GM12878 (cell line): ENCODE measurements at regions not wholly inside any gene's neighbourhood (a gene's known extent, or its start where the extent isn't known, plus 50 kb on each side); places are given as distances from the start of the nearest gene placed in this dataset.

Experiments used
- ATAC-seq: fragments of 200-7000 bp; cut with Tn5 transposase; 3 replicates; pipeline ENCODE4 v1.9.1; 2020; ENCODE audit warnings: mild to moderate bottlenecking, moderate library complexity
- BruUV-seq: library from RNA; stranded (reverse); fragments of 400-500 nt; replicated peaks from 2 replicates; lab custom pipeline; 2021; lab: Mats Ljungman, UMichigan
- CTCF ChIA-PET: fragments of 300-600 bp; sonication (Branson Sonifier 250); formaldehyde crosslinking; extraction: SDS; loops from one replicate; lab custom pipeline; 2021; ENCODE audit warnings: inconsistent platforms; lab: Yijun Ruan, JAX
- POLR2A ChIA-PET: fragments of 350-600 bp; formaldehyde crosslinking; extraction: SDS; loops from one replicate; lab custom pipeline; 2021; ENCODE audit warnings: inconsistent platforms; lab: Charles Lee
- RAD21 ChIA-PET: fragments of 300-600 bp; sonication (Branson Sonifier 250); formaldehyde crosslinking; loops from one replicate; lab custom pipeline; 2023; ENCODE audit warnings: antibody characterized with exemption; ENCODE audit not compliant: unreplicated experiment; lab: Charles Lee
- SMC1A ChIA-PET: fragments of 300-600 bp; sonication (Branson Sonifier 250); formaldehyde crosslinking; loops from one replicate; lab custom pipeline; 2023; ENCODE audit not compliant: unreplicated experiment, uncharacterized antibody; lab: Charles Lee
- DNase-seq: peaks from one replicate; pipeline ENCODE4 v3.0.0-alpha.2; 2011; ENCODE audit warnings: low read depth, low spot score
- FAIRE-seq: peaks from 3 replicates; lab custom pipeline; 2011; peaks lifted over from hg19 to GRCh38; lab: Jason Lieb, UNC
- H2AFZ ChIP-seq: 2 replicates; pipeline ENCODE4 v1.6.0; 2011; ENCODE audit warnings: low read depth, low read length, control low read depth; ENCODE audit not compliant: control insufficient read depth
- H3K27ac ChIP-seq: 2 replicates; pipeline ENCODE4 v1.5.1; 2011; ENCODE audit warnings: control low read depth; ENCODE audit not compliant: control insufficient read depth, insufficient read depth
- H3K27me3 ChIP-seq, 2 experiments: replicated peaks in 1 of 2; 2 replicates each; pipeline versions ENCODE4 v1.6.0 to v1.6.1; 2011; ENCODE audit warnings: low read length in 1 of 2; ENCODE audit not compliant: control insufficient read depth in 2 of 2, insufficient read depth in 2 of 2
- H3K36me3 ChIP-seq, 2 experiments: 2 replicates each; pipeline ENCODE4 v1.5.1; 2011; ENCODE audit warnings: low read length in 1 of 2; ENCODE audit not compliant: control insufficient read depth in 2 of 2, insufficient read depth in 2 of 2
- H3K4me1 ChIP-seq: 2 replicates; pipeline ENCODE4 v1.6.1; 2011; ENCODE audit warnings: mild to moderate bottlenecking, low read length, moderate library complexity, mixed read lengths; ENCODE audit not compliant: control insufficient read depth, insufficient read depth
- H3K4me2 ChIP-seq: 2 replicates; pipeline ENCODE4 v1.6.0; 2011; ENCODE audit warnings: control low read depth; ENCODE audit not compliant: control insufficient read depth, insufficient read depth
- H3K4me3 ChIP-seq: fragments of 200-600 bp; sonication (generic); 2 replicates; pipeline ENCODE4 v1.5.1; 2016
- H3K79me2 ChIP-seq: 2 replicates; pipeline ENCODE4 v1.6.0; 2011; ENCODE audit warnings: low read length; ENCODE audit not compliant: control insufficient read depth, insufficient read depth
- H3K9ac ChIP-seq: 2 replicates; pipeline ENCODE4 v1.8.0; 2011; ENCODE audit warnings: low read length, control low read depth, mixed read lengths; ENCODE audit not compliant: control insufficient read depth, insufficient read depth
- H3K9me3 ChIP-seq: replicated peaks from 3 replicates; pipeline ENCODE4 v1.5.1; 2011; ENCODE audit warnings: mild to moderate bottlenecking, low read length; ENCODE audit not compliant: control insufficient read depth, insufficient read depth
- H4K20me1 ChIP-seq: 2 replicates; pipeline ENCODE4 v1.6.0; 2011; ENCODE audit not compliant: control insufficient read depth, insufficient read depth
- ASH2L ChIP-seq: fragments of 300-600, 200-600 bp; sonication (generic); IDR thresholded peaks from 2 replicates; pipeline ENCODE4 v1.6.1; 2017; ENCODE audit warnings: low read depth, mild to moderate bottlenecking, borderline replicate concordance
- CREM ChIP-seq: IDR thresholded peaks from 2 replicates; pipeline ENCODE4 v1.6.1; 2014; ENCODE audit warnings: antibody characterized with exemption, low read depth
- RAD51 ChIP-seq: fragments of 450-650 bp; IDR thresholded peaks from 2 replicates; pipeline ENCODE4 v1.6.1; 2016; ENCODE audit warnings: moderate library complexity, mild to moderate bottlenecking, inconsistent platforms
- RBBP5 ChIP-seq: fragments of 200-600 bp; sonication (generic); conservative IDR thresholded peaks from 2 replicates; pipeline ENCODE4 v1.6.1; 2016
- RFX5 ChIP-seq: IDR thresholded peaks from 2 replicates; pipeline ENCODE4 v1.6.1; 2011; ENCODE audit warnings: low read depth, low read length, improper control_type of control experiment
- SIX5 ChIP-seq: IDR thresholded peaks from 2 replicates; pipeline ENCODE4 v1.6.1; 2011; ENCODE audit warnings: mild to moderate bottlenecking, low read depth, low read length, moderate library complexity; ENCODE audit not compliant: severe bottlenecking
- ZNF274 ChIP-seq: IDR thresholded peaks from one replicate; pipeline ENCODE4 v1.8.0; 2011; ENCODE audit not compliant: insufficient read length, insufficient read depth
- WGBS: methylation state at CpG from one replicate; pipeline ENCODE4 v1.1.6; 2016; ENCODE audit warnings: low lambda C conversion rate; ENCODE audit not compliant: insufficient replicate concordance, insufficient coverage; ENCODE audit errors: missing lambda C conversion rate; 5-methylcytosine and 5-hydroxymethylcytosine counted together
- in situ Hi-C: fragments of 300-500 bp; cut with MboI; formaldehyde crosslinking; loops from 9 replicates; pipeline ENCODE4 v1.14.3; 2018; ENCODE audit warnings: mixed read lengths
- intact Hi-C: fragments of 100-400 bp; cut with micrococcal nuclease; formaldehyde crosslinking; loops from one replicate; pipeline ENCODE4 v1.14.2; 2022; ENCODE audit not compliant: unreplicated experiment
- TF ChIP-seq, protein P1 (sequence below): IDR thresholded peaks from 2 replicates; pipeline ENCODE4 v1.6.1; 2011; ENCODE audit warnings: borderline replicate concordance, low read depth, mild to moderate bottlenecking, moderate library complexity, mixed read lengths, low read length; ENCODE audit not compliant: insufficient read depth; ENCODE audit errors: extremely low read length
- TF ChIP-seq, protein P2 (sequence below): fragments of 450-650 bp; IDR thresholded peaks from 2 replicates; pipeline ENCODE4 v1.6.1; 2016; ENCODE audit warnings: mild to moderate bottlenecking

DNA sequence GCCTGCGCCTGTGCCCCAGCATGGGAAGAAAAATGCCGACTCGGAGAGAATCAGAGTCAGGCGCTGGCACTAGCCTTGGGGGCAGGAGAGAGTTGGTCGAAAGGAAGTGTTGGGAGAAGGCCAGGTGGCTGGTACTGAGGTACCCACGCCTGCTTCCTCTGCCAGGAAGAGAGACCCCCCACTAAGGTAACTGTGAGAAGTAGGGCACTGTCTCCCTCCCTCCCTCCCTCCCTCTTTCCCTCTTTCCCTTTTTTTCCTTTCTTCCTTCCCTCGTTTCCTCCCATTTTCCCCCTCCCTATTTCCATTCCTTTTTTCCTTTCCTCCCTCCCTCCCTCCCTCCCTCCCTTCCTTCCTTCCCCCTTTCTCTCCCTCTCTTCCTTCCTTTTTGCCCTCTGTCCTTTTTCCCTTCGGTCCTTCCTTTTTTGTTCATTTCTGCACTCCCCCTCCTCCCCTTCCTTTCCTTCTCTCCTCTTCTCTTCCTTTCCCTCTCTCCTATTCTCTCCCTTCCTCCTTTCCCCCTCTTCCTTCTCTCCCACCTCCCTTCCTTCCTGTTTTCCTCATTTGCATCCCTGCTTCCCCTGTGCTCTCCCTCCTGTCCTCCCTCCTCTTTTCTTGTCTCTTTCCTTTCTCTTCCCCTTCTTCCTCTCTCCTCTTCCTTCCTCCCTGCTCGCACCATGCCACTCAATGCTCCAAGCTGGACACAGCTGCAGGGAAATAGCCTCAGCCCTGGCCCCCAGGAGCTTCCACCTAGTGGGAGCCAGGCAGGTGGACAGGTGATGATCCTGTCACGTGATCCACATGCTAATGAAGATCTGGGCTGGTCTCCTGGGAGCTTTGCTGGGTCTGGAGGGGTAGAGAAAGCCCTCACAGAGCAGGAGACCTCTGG is 148.0 kb downstream of the DHX35 start:
- no peak for FAIRE-seq
- H3K9me3 ChIP-seq: no peaks in the 10 kb centered on the region
- DNase-seq: no peak
- peak; percentile 52; the same call in 1 of the 2 replicates for TF ChIP-seq RAD51
- TF ChIP-seq ASH2L: no peak
- TF ChIP-seq, protein P1, sequence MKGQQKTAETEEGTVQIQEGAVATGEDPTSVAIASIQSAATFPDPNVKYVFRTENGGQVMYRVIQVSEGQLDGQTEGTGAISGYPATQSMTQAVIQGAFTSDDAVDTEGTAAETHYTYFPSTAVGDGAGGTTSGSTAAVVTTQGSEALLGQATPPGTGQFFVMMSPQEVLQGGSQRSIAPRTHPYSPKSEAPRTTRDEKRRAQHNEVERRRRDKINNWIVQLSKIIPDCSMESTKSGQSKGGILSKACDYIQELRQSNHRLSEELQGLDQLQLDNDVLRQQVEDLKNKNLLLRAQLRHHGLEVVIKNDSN: peak; percentile 58
- H3K27me3 ChIP-seq: peaks cover 0 to 2% of the 10 kb centered on the region in 2 experiments; a peak in 1 of 4 replicates
- ChIA-PET SMC1A (no interaction called here), CTCF (interaction anchor here (1.1 to 2.0 kb wide), 2 partner anchors 11 to 764 kb away, joined by 3 to 6 read pairs; no protein-coding TSS in a partner anchor), RAD21 (no interaction called here), POLR2A (no interaction called here)
- intact Hi-C loops: loop anchor here (5.0 kb wide), 2 partner anchors 282 to 762 kb away; no protein-coding TSS in a partner anchor
- H2AFZ ChIP-seq: no peak overlapping the region
- H3K27ac ChIP-seq: no peak overlapping the region
- H4K20me1 ChIP-seq: no peaks in the 10 kb centered on the region
- no peaks in the 10 kb centered on the region for H3K36me3 ChIP-seq
- H3K4me1 ChIP-seq: peaks cover 5% of the 10 kb centered on the region; the same call in 1 of the 2 replicates
- in situ Hi-C loops: no loop called here
- H3K9ac ChIP-seq: no peak overlapping the region
- H3K4me2 ChIP-seq: no peak overlapping the region
- 19% methylated on average over 9 of the region's 10 CpGs for WGBS
- ATAC-seq: no peak
- no peak overlapping the region for H3K4me3 ChIP-seq
- BruUV-seq: no TSS peak
- H3K79me2 ChIP-seq: no peaks in the 10 kb centered on the region

DNA sequence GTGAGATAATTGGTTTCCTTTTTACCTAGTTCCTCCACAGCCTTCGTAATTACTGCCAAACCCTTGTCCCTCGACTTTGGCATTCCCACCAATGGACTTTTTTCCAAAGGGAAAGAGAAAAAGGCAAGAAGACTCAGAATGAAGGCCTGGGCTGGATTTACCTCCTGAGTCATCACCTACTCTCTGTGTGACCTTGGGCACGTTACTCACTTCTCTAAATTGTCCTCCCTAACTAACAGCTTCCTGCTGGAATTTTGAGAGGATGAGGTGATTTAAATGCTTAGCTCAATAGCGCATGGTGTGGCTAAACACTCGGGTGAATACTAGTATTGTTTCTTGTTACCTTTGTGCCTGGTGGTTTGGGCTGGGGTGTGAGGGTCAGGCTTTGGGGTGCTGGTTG is 146.6 kb downstream of the DHX35 start:
- Histone ChIP-seq H3K27ac (no peak overlapping the region), H3K4me3 (no peak overlapping the region), H2AFZ (no peak overlapping the region), H3K36me3 (no peaks in the 10 kb centered on the region), H3K4me2 (no peak overlapping the region), H3K9ac (no peak overlapping the region), H4K20me1 (no peaks in the 10 kb centered on the region), H3K27me3 (peaks cover 0 to 2% of the 10 kb centered on the region in 2 experiments; a peak in 1 of 4 replicates), H3K79me2 (no peaks in the 10 kb centered on the region), H3K4me1 (peaks cover 5% of the 10 kb centered on the region; the same call in 1 of the 2 replicates), H3K9me3 (no peaks in the 10 kb centered on the region; the same call in 2 of the 3 replicates)
- FAIRE-seq (no peak), DNase-seq (no peak), ATAC-seq (no peak)
- ChIA-PET CTCF (interaction anchor here (1.1 kb wide), 1 partner anchor 12 kb away, joined by 3 read pairs; no protein-coding TSS in a partner anchor), POLR2A (no interaction called here), SMC1A (interaction anchor here (0.9 kb wide), 1 partner anchor 9 kb away, joined by 3 read pairs; no protein-coding TSS in a partner anchor), RAD21 (no interaction called here)
- WGBS: 26% methylated on average over 5 of the region's 5 CpGs
- BruUV-seq: no TSS peak
- in situ Hi-C loops (no loop called here), intact Hi-C loops (no loop called here)
- no peak for TF ChIP-seq SIX5
- TF ChIP-seq ASH2L: no peak
- TF ChIP-seq, protein P2, sequence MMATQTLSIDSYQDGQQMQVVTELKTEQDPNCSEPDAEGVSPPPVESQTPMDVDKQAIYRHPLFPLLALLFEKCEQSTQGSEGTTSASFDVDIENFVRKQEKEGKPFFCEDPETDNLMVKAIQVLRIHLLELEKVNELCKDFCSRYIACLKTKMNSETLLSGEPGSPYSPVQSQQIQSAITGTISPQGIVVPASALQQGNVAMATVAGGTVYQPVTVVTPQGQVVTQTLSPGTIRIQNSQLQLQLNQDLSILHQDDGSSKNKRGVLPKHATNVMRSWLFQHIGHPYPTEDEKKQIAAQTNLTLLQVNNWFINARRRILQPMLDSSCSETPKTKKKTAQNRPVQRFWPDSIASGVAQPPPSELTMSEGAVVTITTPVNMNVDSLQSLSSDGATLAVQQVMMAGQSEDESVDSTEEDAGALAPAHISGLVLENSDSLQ: no peak
- TF ChIP-seq CREM: no peak
- no peak for TF ChIP-seq ZNF274
- no peak for TF ChIP-seq RFX5
- no peak for TF ChIP-seq RBBP5
